ENCODE measurements at regions not wholly inside any gene's neighbourhood (a gene's known extent, or its start where the extent isn't known, plus 50 kb on each side); places are given as distances from the start of the nearest gene placed in this dataset.

- H3K4me3 ChIP-seq (ENCODE audit: low read depth, low read length): no peak overlapping the region
- no peak for DNase-seq (ENCODE audit: low read depth)
- no peak for TF ChIP-seq CTCF (IDR thresholded peaks at IDR 0.05; ENCODE audit: low read depth, low read length, missing control alignments)
Measured at GRCh38 chr2:220948579-220948978, 623.5 kb downstream of the EPHA4 start.

GRCh38 chr2:220949466-220949865, 622.6 kb downstream of the EPHA4 start:
- H3K4me3 ChIP-seq (ENCODE audit: low read depth, low read length): no peak overlapping the region
- TF ChIP-seq CTCF (IDR thresholded peaks at IDR 0.05; ENCODE audit: low read depth, low read length, missing control alignments): no peak
- DNase-seq (ENCODE audit: low read depth): no peak

- no peak for TF ChIP-seq CTCF (IDR thresholded peaks at IDR 0.05; ENCODE audit: low read depth, low read length, missing control alignments)
- DNase-seq (ENCODE audit: low read depth): no peak
- H3K4me3 ChIP-seq (ENCODE audit: low read depth, low read length): no peak overlapping the region
Measured at GRCh38 chr2:220955776-220956175, 616.3 kb downstream of the EPHA4 start.

GRCh38 chr2:220956429-220956828, 615.7 kb downstream of the EPHA4 start:
- no peak for DNase-seq (ENCODE audit: low read depth)
- no peak for TF ChIP-seq CTCF (IDR thresholded peaks at IDR 0.05; ENCODE audit: low read depth, low read length, missing control alignments)
- H3K4me3 ChIP-seq (ENCODE audit: low read depth, low read length): no peak overlapping the region

- no peak for TF ChIP-seq CTCF (IDR thresholded peaks at IDR 0.05; ENCODE audit: low read depth, low read length, missing control alignments)
- H3K4me3 ChIP-seq (ENCODE audit: low read depth, low read length): no peak overlapping the region
- DNase-seq (ENCODE audit: low read depth): no peak
Measured at GRCh38 chr2:220959391-220959802, 612.7 kb downstream of the EPHA4 start.

GRCh38 chr2:220961143-220961860, 610.8 kb downstream of the EPHA4 start:
- no peak overlapping the region for H3K4me3 ChIP-seq (ENCODE audit: low read depth, low read length)
- no peak for DNase-seq (ENCODE audit: low read depth)
- no peak for TF ChIP-seq CTCF (IDR thresholded peaks at IDR 0.05; ENCODE audit: low read depth, low read length, missing control alignments)

- no peak for TF ChIP-seq CTCF (IDR thresholded peaks at IDR 0.05; ENCODE audit: low read depth, low read length, missing control alignments)
- H3K4me3 ChIP-seq (ENCODE audit: low read depth, low read length): no peak overlapping the region
Measured at GRCh38 chr2:220962556-220962955, 609.5 kb downstream of the EPHA4 start.

More at GRCh38 chr2:220962556-220962955, 609.5 kb downstream of the EPHA4 start:
- DNase-seq (ENCODE audit: low read depth): no peak
